Endodermal cell (in vitro differentiated cells): ENCODE measurements at regions not wholly inside any gene's neighbourhood (a gene's known extent, or its start where the extent isn't known, plus 50 kb on each side); places are given as distances from the start of the nearest gene placed in this dataset.

ENCODE experiments used
- DNase-seq: peaks from one replicate; pipeline ENCODE4 v3.0.0-alpha.2; 2017
- H3K27ac ChIP-seq: 2 replicates; pipeline ENCODE4 v1.5.1; 2013; ENCODE audit warnings: mild to moderate bottlenecking, low read depth, low read length, moderate library complexity
- H3K27me3 ChIP-seq: 2 replicates; pipeline ENCODE4 v1.6.1; 2013; ENCODE audit warnings: mild to moderate bottlenecking, low read length, moderate library complexity; ENCODE audit not compliant: insufficient read depth, control insufficient read depth, poor library complexity, severe bottlenecking
- H3K36me3 ChIP-seq: 2 replicates; pipeline ENCODE4 v1.7.0; 2013; ENCODE audit warnings: mild to moderate bottlenecking, low read length, moderate library complexity; ENCODE audit not compliant: control insufficient read depth, insufficient read depth
- H3K4me1 ChIP-seq: one replicate; pipeline ENCODE4 v1.7.0; 2013; ENCODE audit warnings: low read length; ENCODE audit not compliant: control insufficient read depth, insufficient read depth
- H3K4me3 ChIP-seq: 2 replicates; pipeline ENCODE4 v1.5.1; 2013; ENCODE audit warnings: mild to moderate bottlenecking, low read length, moderate library complexity
- H3K9ac ChIP-seq: 2 replicates; pipeline ENCODE4 v1.6.1; 2013; ENCODE audit warnings: mild to moderate bottlenecking, low read length, moderate library complexity; ENCODE audit not compliant: poor library complexity, severe bottlenecking; ENCODE audit errors: extremely low read depth
- H3K9me3 ChIP-seq: 2 replicates; pipeline ENCODE4 v1.6.1; 2013; ENCODE audit warnings: mild to moderate bottlenecking, low read length, moderate library complexity; ENCODE audit not compliant: control insufficient read depth
- H3K27ac Mint-ChIP-seq: 2 replicates; pipeline ENCODE4 v1.8.0; 2020; ENCODE audit warnings: mixed read lengths
- H3K27me3 Mint-ChIP-seq: 2 replicates; pipeline ENCODE4 v1.8.0; 2021; ENCODE audit warnings: mild to moderate bottlenecking, mixed read lengths; ENCODE audit not compliant: insufficient read depth
- H3K36me3 Mint-ChIP-seq: 2 replicates; pipeline ENCODE4 v1.8.0; 2020; ENCODE audit warnings: low read depth, mixed read lengths
- H3K4me1 Mint-ChIP-seq: 2 replicates; pipeline ENCODE4 v1.8.0; 2020; ENCODE audit warnings: mixed read lengths
- H3K4me3 Mint-ChIP-seq: 2 replicates; pipeline ENCODE4 v1.8.0; 2020; ENCODE audit warnings: mild to moderate bottlenecking, moderate library complexity, mixed read lengths
- H3K9me3 Mint-ChIP-seq: 2 replicates; pipeline ENCODE4 v1.8.0; 2020; ENCODE audit warnings: mild to moderate bottlenecking, mixed read lengths
- CTCF ChIP-seq: fragments of 200-600 bp; sonication (generic); conservative IDR thresholded peaks from 2 replicates; pipeline ENCODE4 v1.5.0; 2021; ENCODE audit warnings: antibody characterized with exemption, mild to moderate bottlenecking
- WGBS, 2 experiments: methylation state at CpG; one replicate each; pipeline versions ENCODE4 v1.1.5 to v1.1.7; 2013; ENCODE audit warnings: missing lambda C conversion rate in 2 of 2, mixed read lengths in 1 of 2; ENCODE audit not compliant: insufficient coverage in 1 of 2, insufficient read length in 1 of 2; 5-methylcytosine and 5-hydroxymethylcytosine counted together

GRCh38 chr11:109308551-109308950 is 113.4 kb upstream of the C11orf87 start:
- Histone ChIP-seq H3K4me3 (no peak overlapping the region), H3K9me3 (no peaks in the 10 kb centered on the region), H3K27me3 (no peaks in the 10 kb centered on the region), H3K9ac (no peak overlapping the region), H3K27ac (no peak overlapping the region), H3K36me3 (no peaks in the 10 kb centered on the region), H3K4me1 (no peaks in the 10 kb centered on the region)
- no peaks in the 10 kb centered on the region for H3K27me3 Mint-ChIP-seq
- no peaks in the 10 kb centered on the region for H3K4me1 Mint-ChIP-seq
- DNase-seq = no peak
- TF ChIP-seq CTCF = no peak
- no peak overlapping the region for H3K4me3 Mint-ChIP-seq
- no peaks in the 10 kb centered on the region for H3K36me3 Mint-ChIP-seq
- 90 to 93% methylated on average over 3 of the region's 3 CpGs for WGBS, 2 experiments
- H3K9me3 Mint-ChIP-seq = no peaks in the 10 kb centered on the region
- H3K27ac Mint-ChIP-seq = no peak overlapping the region

- DNase-seq = no peak
- no peak for TF ChIP-seq CTCF
- Mint-ChIP-seq H3K9me3 (peaks cover under 1% of the 10 kb centered on the region), H3K27me3 (no peaks in the 10 kb centered on the region), H3K4me3 (no peak overlapping the region), H3K4me1 (no peaks in the 10 kb centered on the region), H3K36me3 (no peaks in the 10 kb centered on the region), H3K27ac (no peak overlapping the region)
- Histone ChIP-seq H3K4me1 (no peaks in the 10 kb centered on the region), H3K27me3 (no peaks in the 10 kb centered on the region), H3K4me3 (no peak overlapping the region), H3K9ac (no peak overlapping the region), H3K9me3 (no peaks in the 10 kb centered on the region), H3K36me3 (no peaks in the 10 kb centered on the region), H3K27ac (no peak overlapping the region)
- WGBS, 2 experiments = 100% methylated on average over 1 of the region's 1 CpG; no CpG with 5 or more reads in 1 of the 2 experiments
These were observed 112.8 kb upstream of the C11orf87 start for GRCh38 chr11:109309153-109309552.

- no peak for DNase-seq
- H3K4me1 ChIP-seq = no peaks in the 10 kb centered on the region
- Mint-ChIP-seq H3K36me3 (no peaks in the 10 kb centered on the region), H3K27ac (no peak overlapping the region), H3K4me1 (no peaks in the 10 kb centered on the region), H3K9me3 (peaks cover 3% of the 10 kb centered on the region), H3K27me3 (no peaks in the 10 kb centered on the region), H3K4me3 (no peak overlapping the region)
- H3K9me3 ChIP-seq = no peaks in the 10 kb centered on the region
- no peaks in the 10 kb centered on the region for H3K36me3 ChIP-seq
- no peak overlapping the region for H3K9ac ChIP-seq
- TF ChIP-seq CTCF = no peak
- no peak overlapping the region for H3K4me3 ChIP-seq
- no peak overlapping the region for H3K27ac ChIP-seq
- H3K27me3 ChIP-seq = no peaks in the 10 kb centered on the region
- 97 to 100% methylated on average over 1 of the region's 1 CpG for WGBS, 2 experiments
These were observed 104.3 kb upstream of the C11orf87 start for GRCh38 chr11:109317726-109318125.
